GM21526 (cell line): ENCODE measurements at regions not wholly inside any gene's neighbourhood (a gene's known extent, or its start where the extent isn't known, plus 50 kb on each side); places are given as distances from the start of the nearest gene placed in this dataset.

ENCODE experiments used
- ATAC-seq: cut with Tn5 transposase; IDR thresholded peaks from one replicate; pipeline ENCODE4 v1.9.1; 2021; ENCODE audit warnings: moderate library complexity; ENCODE audit not compliant: unreplicated experiment, low FRiP score

GRCh38 chr6:88388589-88388988 is 222.4 kb upstream of the CNR1 start:
- no peak for ATAC-seq

- no peak for ATAC-seq
These were observed 220.0 kb upstream of the CNR1 start for GRCh38 chr6:88386167-88386566.

- ATAC-seq, result no peak
These were observed 217.0 kb upstream of the CNR1 start for GRCh38 chr6:88383183-88383582.

GRCh38 chr6:88381289-88381642 is 215.1 kb upstream of the CNR1 start:
- no peak for ATAC-seq

- ATAC-seq, result no peak
These were observed 214.6 kb upstream of the CNR1 start for GRCh38 chr6:88380618-88381288.

- no peak for ATAC-seq
These were observed 213.9 kb upstream of the CNR1 start for GRCh38 chr6:88380083-88380482.

- ATAC-seq, result no peak
These were observed 212.5 kb upstream of the CNR1 start for GRCh38 chr6:88378639-88379038.

GRCh38 chr6:88377976-88378568 is 211.9 kb upstream of the CNR1 start:
- no peak for ATAC-seq

- no peak for ATAC-seq
These were observed 210.7 kb upstream of the CNR1 start for GRCh38 chr6:88376768-88377387.

GRCh38 chr6:88376197-88376596 is 210.1 kb upstream of the CNR1 start:
- no peak for ATAC-seq

GRCh38 chr6:88374553-88374952 is 208.4 kb upstream of the CNR1 start:
- ATAC-seq, result no peak

GRCh38 chr6:88371480-88371879 is 205.3 kb upstream of the CNR1 start:
- ATAC-seq, result no peak

- no peak for ATAC-seq
These were observed 204.1 kb upstream of the CNR1 start for GRCh38 chr6:88370127-88370710.

GRCh38 chr6:88369262-88369661 is 203.1 kb upstream of the CNR1 start:
- ATAC-seq, result no peak

GRCh38 chr6:88368071-88368787 is 202.1 kb upstream of the CNR1 start:
- ATAC-seq, result no peak

GRCh38 chr6:88367248-88367647 is 201.1 kb upstream of the CNR1 start:
- no peak for ATAC-seq

GRCh38 chr6:88366672-88367071 is 200.5 kb upstream of the CNR1 start:
- no peak for ATAC-seq

- ATAC-seq, result no peak
These were observed 199.5 kb upstream of the CNR1 start for GRCh38 chr6:88365656-88366055.

GRCh38 chr6:88365230-88365629 is 199.1 kb upstream of the CNR1 start:
- ATAC-seq, result no peak

GRCh38 chr6:88361754-88362153 is 195.6 kb upstream of the CNR1 start:
- ATAC-seq, result no peak

GRCh38 chr6:88361298-88361697 is 195.2 kb upstream of the CNR1 start:
- no peak for ATAC-seq
